HepG2 (cell line): ENCODE measurements at regions not wholly inside any gene's neighbourhood (a gene's known extent, or its start where the extent isn't known, plus 50 kb on each side); places are given as distances from the start of the nearest gene placed in this dataset.

Source experiments
- ATAC-seq: fragments of 200-7000 bp; cut with Tn5 transposase; 3 replicates; pipeline ENCODE4 v1.9.1; 2020; ENCODE audit warnings: mild to moderate bottlenecking, moderate library complexity
- BruUV-seq: library from RNA; stranded (reverse); fragments of 400-500 nt; replicated peaks from 2 replicates; lab custom pipeline; 2021; lab: Mats Ljungman, UMichigan
- CTCF ChIA-PET: fragments of 300-600 bp; formaldehyde crosslinking; extraction: SDS; loops from one replicate; lab custom pipeline; 2021; ENCODE audit warnings: low total read pairs, inconsistent platforms, low intra/inter-chr PET ratio; lab: Yijun Ruan, JAX
- POLR2A ChIA-PET: fragments of 350-600 bp; sonication (Branson Sonifier 250); formaldehyde crosslinking; loops from one replicate; lab custom pipeline; 2020; ENCODE audit warnings: antibody characterized with exemption, inconsistent platforms; lab: Yijun Ruan, JAX
- DNase-seq: peaks from one replicate; pipeline ENCODE4 v3.0.0-alpha.2; 2015; ENCODE audit warnings: low spot score
- FAIRE-seq: peaks from 3 replicates; lab custom pipeline; 2011; peaks lifted over from hg19 to GRCh38; lab: Jason Lieb, UNC
- H2AFZ ChIP-seq: one replicate; pipeline ENCODE4 v1.6.1; 2011; ENCODE audit warnings: low read length, inconsistent platforms
- H3K27ac ChIP-seq: fragments of 300-600 bp; 3 replicates; pipeline ENCODE4 v1.8.0; 2011; ENCODE audit warnings: mixed run types, mild to moderate bottlenecking, mixed read lengths, low read length, inconsistent platforms; ENCODE audit not compliant: insufficient read depth; ENCODE audit errors: extremely low read length
- H3K27me3 ChIP-seq, 2 experiments: fragments of 200-600 bp in 1 of 2; 2 replicates in 1 of 2; 3 replicates in 1 of 2; pipeline versions ENCODE4 v1.6.0 to v1.8.0; 2011; ENCODE audit warnings: low read length in 2 of 2, mild to moderate bottlenecking in 2 of 2, moderate library complexity in 2 of 2, inconsistent platforms in 1 of 2; ENCODE audit not compliant: insufficient read depth in 2 of 2, control insufficient read depth in 1 of 2
- H3K36me3 ChIP-seq, 2 experiments: fragments of 200-600 bp in 1 of 2; replicated peaks in 1 of 2; 2 replicates in 1 of 2; 3 replicates in 1 of 2; pipeline versions ENCODE4 v1.5.1 to v1.8.0; 2011; ENCODE audit warnings: low read length in 2 of 2, inconsistent platforms in 1 of 2; ENCODE audit not compliant: insufficient read depth in 2 of 2, control insufficient read depth in 1 of 2
- H3K4me1 ChIP-seq: 2 replicates; pipeline ENCODE4 v1.5.1; 2012; ENCODE audit warnings: low read length, inconsistent platforms; ENCODE audit not compliant: insufficient read depth
- H3K4me2 ChIP-seq: 2 replicates; pipeline ENCODE4 v1.6.0; 2011; ENCODE audit warnings: low read depth, low read length, inconsistent platforms
- H3K4me3 ChIP-seq, 3 experiments: fragments of 200-600 bp in 1 of 3; sonication (generic), shearing (Covaris generic) in 1 of 3; replicated peaks in 1 of 3; 2 replicates each; pipeline ENCODE4 v1.5.1; 2011 to 2016; ENCODE audit warnings: low read length in 3 of 3, inconsistent platforms in 2 of 3, low read depth in 2 of 3, mild to moderate bottlenecking in 2 of 3, control low read depth in 1 of 3, mixed read lengths in 1 of 3; ENCODE audit not compliant: insufficient read depth in 1 of 3
- H3K79me2 ChIP-seq: one replicate; pipeline ENCODE4 v1.6.1; 2011; ENCODE audit warnings: low read length, inconsistent platforms; ENCODE audit not compliant: insufficient read depth
- H3K9ac ChIP-seq: 2 replicates; pipeline ENCODE4 v1.6.0; 2011; ENCODE audit warnings: mild to moderate bottlenecking, low read depth, low read length, inconsistent platforms; ENCODE audit not compliant: insufficient read depth
- H3K9me3 ChIP-seq: 2 replicates; pipeline ENCODE4 v1.5.1; 2012; ENCODE audit warnings: mild to moderate bottlenecking, low read length
- H4K20me1 ChIP-seq: 2 replicates; pipeline ENCODE4 v1.6.0; 2011; ENCODE audit warnings: inconsistent platforms, mild to moderate bottlenecking, low read length, moderate library complexity; ENCODE audit not compliant: insufficient read depth
- DBP ChIP-seq: sonication (generic); formaldehyde crosslinking; IDR thresholded peaks from 2 replicates; pipeline ENCODE4 v1.4.0; 2020; ENCODE audit warnings: missing genetic modification reagents; ENCODE audit errors: not compliant biosample characterization
- FOXO1 ChIP-seq: sonication (generic); formaldehyde crosslinking; IDR thresholded peaks from 2 replicates; pipeline ENCODE4 v1.4.0; 2020; ENCODE audit warnings: missing genetic modification reagents
- GFI1 ChIP-seq: sonication (generic); formaldehyde crosslinking; IDR thresholded peaks from 2 replicates; pipeline ENCODE4 v1.5.0; 2020; ENCODE audit warnings: missing genetic modification reagents, mild to moderate bottlenecking, borderline replicate concordance
- HDAC6 ChIP-seq: fragments of 200-600 bp; sonication (generic); IDR thresholded peaks from 2 replicates; pipeline ENCODE4 v1.7.0; 2017; ENCODE audit warnings: mild to moderate bottlenecking, antibody characterized with exemption, low read length, low read depth
- HOXA3 ChIP-seq: sonication (generic); formaldehyde crosslinking; IDR thresholded peaks from 2 replicates; pipeline ENCODE4 v1.5.0; 2020; ENCODE audit warnings: missing genetic modification reagents
- RFX3 ChIP-seq: IDR thresholded peaks from 2 replicates; pipeline ENCODE4 v1.6.1; 2016; ENCODE audit warnings: missing biosample characterization, missing genetic modification reagents
- RFX5 ChIP-seq: IDR thresholded peaks from 2 replicates; pipeline ENCODE4 v1.6.1; 2011; ENCODE audit warnings: low read depth, low read length, improper control_type of control experiment
- SATB2 ChIP-seq: sonication (generic); formaldehyde crosslinking; IDR thresholded peaks from 2 replicates; pipeline ENCODE4 v1.5.0; 2020; ENCODE audit warnings: missing genetic modification reagents
- SMC3 ChIP-seq: IDR thresholded peaks from 2 replicates; pipeline ENCODE4 v1.6.1; 2011; ENCODE audit warnings: low read length, improper control_type of control experiment
- THAP9 ChIP-seq: sonication (generic); formaldehyde crosslinking; IDR thresholded peaks from 2 replicates; pipeline ENCODE4; 2020; ENCODE audit warnings: missing genetic modification reagents, mild to moderate bottlenecking, borderline replicate concordance
- THYN1 ChIP-seq: sonication (generic); formaldehyde crosslinking; IDR thresholded peaks from 2 replicates; pipeline ENCODE4 v1.8.1; 2023; ENCODE audit warnings: low read depth, mild to moderate bottlenecking, moderate library complexity, missing genetic modification reagents, borderline replicate concordance
- YEATS2 ChIP-seq: sonication (generic); formaldehyde crosslinking; IDR thresholded peaks from 2 replicates; pipeline ENCODE4 v1.4.0; 2020; ENCODE audit warnings: missing genetic modification reagents, borderline replicate concordance
- ZNF326 ChIP-seq: sonication (generic); formaldehyde crosslinking; IDR thresholded peaks from 2 replicates; pipeline ENCODE4 v1.4.0; 2020; ENCODE audit warnings: missing genetic modification reagents, borderline replicate concordance
- ZNF543 ChIP-seq: sonication (generic); formaldehyde crosslinking; IDR thresholded peaks from 2 replicates; pipeline ENCODE4 v1.4.0; 2020; ENCODE audit warnings: mild to moderate bottlenecking, missing genetic modification reagents
- ZNF615 ChIP-seq: sonication (generic); formaldehyde crosslinking; IDR thresholded peaks from 2 replicates; pipeline ENCODE4 v1.5.0; 2020; ENCODE audit warnings: mild to moderate bottlenecking, missing genetic modification reagents, borderline replicate concordance
- ZNF878 ChIP-seq: sonication (generic); formaldehyde crosslinking; IDR thresholded peaks from 2 replicates; pipeline ENCODE4 v1.8.1; 2023; ENCODE audit warnings: mild to moderate bottlenecking, missing genetic modification reagents, moderate library complexity
- WGBS: methylation state at CpG from one replicate; pipeline ENCODE4 v1.1.6; 2017; ENCODE audit warnings: low lambda C conversion rate; 5-methylcytosine and 5-hydroxymethylcytosine counted together
- in situ Hi-C: cut with HindIII; loops from 2 replicates; pipeline ENCODE4 v1.10.0; 2017; ENCODE audit warnings: low pct_unique_long_range_greater_than_20kb; ENCODE audit not compliant: extremely low pct_ligation_motif_present
- intact Hi-C: fragments of 100-400 bp; cut with micrococcal nuclease; formaldehyde crosslinking; loops from one replicate; pipeline ENCODE4 v1.10.0; 2022; ENCODE audit not compliant: unreplicated experiment

GRCh38 chr12:112606611-112607365, 184.8 kb upstream of the RPH3A start:
- Histone ChIP-seq H3K9me3 (no peaks in the 10 kb centered on the region), H3K36me3 (no peaks in the 10 kb centered on the region), H3K9ac (no peak overlapping the region), H3K4me1 (no peaks in the 10 kb centered on the region), H3K27me3 (peaks cover 1 to 17% of the 10 kb centered on the region in 2 experiments; a peak in 3 of 5 replicates), H3K79me2 (no peaks in the 10 kb centered on the region), H4K20me1 (no peaks in the 10 kb centered on the region)
- no peak for ATAC-seq
- 32% methylated on average over 4 of the region's 4 CpGs for WGBS
- POLR2A ChIA-PET = no interaction called here
- no TSS peak for BruUV-seq
- intact Hi-C loops = no loop called here
- TF ChIP-seq ZNF326 (CRISPR knock-in tag) = no peak
- TF ChIP-seq, all 625 proteins: peak for 0
- no peak overlapping the region for H2AFZ ChIP-seq
- no peak overlapping the region for H3K27ac ChIP-seq
- in situ Hi-C loops = no loop called here
- DNase-seq (no peak), FAIRE-seq (no peak)
- no peak overlapping the region for H3K4me3 ChIP-seq
- CTCF ChIA-PET = no interaction called here
- H3K4me2 ChIP-seq = no peak overlapping the region

GRCh38 chr12:112607427-112607826, 184.1 kb upstream of the RPH3A start:
- CTCF ChIA-PET = no interaction called here
- Histone ChIP-seq H3K4me3 (no peak overlapping the region), H4K20me1 (no peaks in the 10 kb centered on the region), H3K4me2 (no peak overlapping the region), H3K27me3 (peaks cover 0 to 17% of the 10 kb centered on the region in 2 experiments; a peak in 2 of 5 replicates), H2AFZ (no peak overlapping the region), H3K9ac (no peak overlapping the region), H3K79me2 (no peaks in the 10 kb centered on the region), H3K4me1 (no peaks in the 10 kb centered on the region), H3K36me3 (no peaks in the 10 kb centered on the region), H3K27ac (no peak overlapping the region), H3K9me3 (no peaks in the 10 kb centered on the region)
- WGBS = 3% methylated on average over 3 of the region's 3 CpGs
- in situ Hi-C loops (no loop called here), intact Hi-C loops (no loop called here)
- POLR2A ChIA-PET = no interaction called here
- no peak for FAIRE-seq
- BruUV-seq = no TSS peak
- no peak for DNase-seq
- no peak for ATAC-seq
- no peak for TF ChIP-seq DBP (CRISPR knock-in tag)
- no peak for TF ChIP-seq YEATS2 (CRISPR knock-in tag)
- no peak for TF ChIP-seq RFX3 (CRISPR knock-in tag)
- no peak for TF ChIP-seq THYN1 (CRISPR knock-in tag)
- TF ChIP-seq HOXA3 (CRISPR knock-in tag) = no peak
- TF ChIP-seq ZNF878 (CRISPR knock-in tag) = no peak
- no peak for TF ChIP-seq SMC3
- TF ChIP-seq HDAC6 = no peak
- TF ChIP-seq SATB2 (CRISPR knock-in tag) = no peak
- no peak for TF ChIP-seq GFI1 (CRISPR knock-in tag)
- TF ChIP-seq ZNF543 (CRISPR knock-in tag) = no peak
- no peak for TF ChIP-seq ZNF615 (CRISPR knock-in tag)
- TF ChIP-seq RFX5 = no peak
- TF ChIP-seq FOXO1 (CRISPR knock-in tag) = no peak
- TF ChIP-seq THAP9 = no peak
